H9 (cell line): ENCODE measurements at regions not wholly inside any gene's neighbourhood (a gene's known extent, or its start where the extent isn't known, plus 50 kb on each side); places are given as distances from the start of the nearest gene placed in this dataset.

Experiments
- DNase-seq: peaks from one replicate; pipeline ENCODE4 v3.0.0-alpha.2; 2017
- H2AFZ ChIP-seq: one replicate; pipeline ENCODE4 v1.6.1; 2013; ENCODE audit warnings: mild to moderate bottlenecking, low read length, control low read depth, moderate library complexity
- H2AK5ac ChIP-seq: 2 replicates; pipeline ENCODE4 v1.6.1; 2013; ENCODE audit warnings: low read length, control low read depth, mixed read lengths; ENCODE audit not compliant: insufficient read length
- H2BK120ac ChIP-seq: one replicate; pipeline ENCODE4 v1.6.1; 2013; ENCODE audit warnings: low read depth, mild to moderate bottlenecking, low read length, control low read depth, inconsistent platforms; ENCODE audit not compliant: poor library complexity, severe bottlenecking
- H2BK12ac ChIP-seq: 2 replicates; pipeline ENCODE4 v1.6.1; 2013; ENCODE audit warnings: low read length, control low read depth, mixed read lengths, low read depth; ENCODE audit not compliant: insufficient read length
- H2BK15ac ChIP-seq: 2 replicates; pipeline ENCODE4 v1.6.1; 2013; ENCODE audit warnings: low read depth, low read length, control low read depth
- H2BK20ac ChIP-seq: one replicate; pipeline ENCODE4 v1.6.1; 2013; ENCODE audit warnings: low read depth, mild to moderate bottlenecking, low read length, control low read depth, inconsistent platforms; ENCODE audit not compliant: poor library complexity, severe bottlenecking
- H2BK5ac ChIP-seq: 2 replicates; pipeline ENCODE4 v1.6.1; 2013; ENCODE audit warnings: low read length, control low read depth, mixed read lengths; ENCODE audit not compliant: insufficient read length
- H3K14ac ChIP-seq: 2 replicates; pipeline ENCODE4 v1.6.1; 2013; ENCODE audit warnings: low read length, control low read depth; ENCODE audit not compliant: insufficient read depth
- H3K18ac ChIP-seq: 2 replicates; pipeline ENCODE4 v1.6.1; 2013; ENCODE audit warnings: low read depth, mild to moderate bottlenecking, mixed read lengths, low read length, control low read depth; ENCODE audit not compliant: insufficient read length
- H3K23ac ChIP-seq: 2 replicates; pipeline ENCODE4 v1.6.1; 2013; ENCODE audit warnings: low read length, control low read depth, mixed read lengths, low read depth; ENCODE audit not compliant: insufficient read length
- H3K23me2 ChIP-seq: 2 replicates; pipeline ENCODE4 v1.6.1; 2013; ENCODE audit warnings: low read depth, mild to moderate bottlenecking, mixed read lengths, low read length, control low read depth; ENCODE audit not compliant: insufficient read length, poor library complexity, severe bottlenecking
- H3K27ac ChIP-seq: 2 replicates; pipeline ENCODE4 v1.5.1; 2013; ENCODE audit warnings: low read length, control low read depth, mixed read lengths, low read depth; ENCODE audit not compliant: insufficient read length
- H3K27me3 ChIP-seq: 2 replicates; pipeline ENCODE4 v1.6.1; 2013; ENCODE audit warnings: low read length, control low read depth, inconsistent platforms; ENCODE audit not compliant: insufficient read depth
- H3K4ac ChIP-seq: 2 replicates; pipeline ENCODE4 v1.6.1; 2013; ENCODE audit warnings: low read depth, mild to moderate bottlenecking, control low read depth, inconsistent platforms, low read length, moderate library complexity
- H3K4me1 ChIP-seq: 2 replicates; pipeline ENCODE4 v1.6.1; 2013; ENCODE audit warnings: low read length, control low read depth, inconsistent platforms; ENCODE audit not compliant: insufficient read depth
- H3K4me2 ChIP-seq: 2 replicates; pipeline ENCODE4 v1.6.1; 2013; ENCODE audit warnings: low read length, control low read depth, mixed read lengths; ENCODE audit not compliant: insufficient read length, insufficient read depth
- H3K56ac ChIP-seq: 2 replicates; pipeline ENCODE4 v1.6.1; 2013; ENCODE audit warnings: low read depth, mild to moderate bottlenecking, mixed read lengths, low read length, control low read depth; ENCODE audit not compliant: insufficient read length
- H3K79me1 ChIP-seq: 2 replicates; pipeline ENCODE4 v1.6.1; 2013; ENCODE audit warnings: low read depth, mild to moderate bottlenecking, moderate library complexity, low read length, control low read depth, inconsistent platforms; ENCODE audit not compliant: insufficient read depth, poor library complexity, severe bottlenecking
- H3K79me2 ChIP-seq: 2 replicates; pipeline ENCODE4 v1.6.1; 2013; ENCODE audit warnings: low read length, control low read depth, inconsistent platforms; ENCODE audit not compliant: insufficient read depth
- H3K9ac ChIP-seq: 2 replicates; pipeline ENCODE4 v1.6.1; 2013; ENCODE audit warnings: low read length, control low read depth, mixed read lengths; ENCODE audit not compliant: insufficient read length; ENCODE audit errors: extremely low read depth
- H3K9me3 ChIP-seq: one replicate; pipeline ENCODE4 v1.6.1; 2013; ENCODE audit warnings: low read depth, low read length, inconsistent platforms; ENCODE audit not compliant: control insufficient read depth
- H3T11ph ChIP-seq: one replicate; pipeline ENCODE4 v1.6.1; 2013; ENCODE audit warnings: mild to moderate bottlenecking, low read length, control low read depth, inconsistent platforms
- H4K20me1 ChIP-seq: one replicate; pipeline ENCODE4 v1.6.1; 2013; ENCODE audit not compliant: control insufficient read depth, insufficient read length, insufficient read depth
- H4K5ac ChIP-seq: 2 replicates; pipeline ENCODE4 v1.6.1; 2013; ENCODE audit warnings: low read depth, mild to moderate bottlenecking, mixed read lengths, low read length, control low read depth; ENCODE audit not compliant: insufficient read length
- H4K8ac ChIP-seq: replicated peaks from 2 replicates; pipeline ENCODE4 v1.6.1; 2013; ENCODE audit warnings: low read length, control low read depth, mixed read lengths, low read depth; ENCODE audit not compliant: insufficient read length
- H4K91ac ChIP-seq: 2 replicates; pipeline ENCODE4 v1.6.1; 2013; ENCODE audit warnings: low read depth, mild to moderate bottlenecking, moderate library complexity, mixed read lengths, low read length, control low read depth; ENCODE audit not compliant: insufficient read length
- H3K27ac Mint-ChIP-seq, 3 experiments: 2 replicates in 2 of 3; 3 replicates in 1 of 3; pipeline ENCODE4 v1.8.0; 2020 to 2021; ENCODE audit warnings: mixed read lengths in 3 of 3, mild to moderate bottlenecking in 1 of 3, moderate library complexity in 1 of 3
- H3K27me3 Mint-ChIP-seq: 2 replicates; pipeline ENCODE4 v1.8.0; 2021; ENCODE audit warnings: low read depth, mild to moderate bottlenecking, moderate library complexity, mixed read lengths
- H3K36me3 Mint-ChIP-seq, 3 experiments: 2 replicates in 2 of 3; 3 replicates in 1 of 3; pipeline ENCODE4 v1.8.0; 2020 to 2021; ENCODE audit warnings: low read depth in 3 of 3, mixed read lengths in 3 of 3; ENCODE audit not compliant: insufficient read depth in 1 of 3
- H3K4me1 Mint-ChIP-seq, 2 experiments: 2 replicates each; pipeline ENCODE4 v1.8.0; 2020; ENCODE audit warnings: mixed read lengths in 2 of 2
- H3K4me3 Mint-ChIP-seq, 2 experiments: 2 replicates in 1 of 2; 3 replicates in 1 of 2; pipeline ENCODE4 v1.8.0; 2020 to 2021; ENCODE audit warnings: mild to moderate bottlenecking in 2 of 2, mixed read lengths in 2 of 2, moderate library complexity in 1 of 2
- H3K9me3 Mint-ChIP-seq, 2 experiments: 2 replicates in 1 of 2; 3 replicates in 1 of 2; pipeline ENCODE4 v1.8.0; 2020; ENCODE audit warnings: mild to moderate bottlenecking in 2 of 2, mixed read lengths in 2 of 2, moderate library complexity in 1 of 2
- WGBS: extraction: QIAGEN DNeasy Blood & Tissue Kit; methylation state at CpG from one replicate; pipeline ENCODE4 v1.1.7; 2013; ENCODE audit warnings: missing lambda C conversion rate, low lambda C conversion rate, mixed read lengths; ENCODE audit not compliant: insufficient read length; ENCODE audit errors: extremely low coverage; 5-methylcytosine and 5-hydroxymethylcytosine counted together
- TF ChIP-seq, protein P1 (sequence below): fragments of 200-600 bp; sonication (generic); conservative IDR thresholded peaks from 3 replicates; pipeline ENCODE4 v1.8.0; 2021; ENCODE audit warnings: antibody characterized with exemption, mild to moderate bottlenecking

- no peak overlapping the region for H2AFZ ChIP-seq
- peak overlapping the region in 1 of 3 experiments; percentile 89; a peak in 2 of 7 replicates for H3K27ac Mint-ChIP-seq
- no peaks in the 10 kb centered on the region; a peak in 1 of 5 replicates for H3K9me3 Mint-ChIP-seq
Observed at GRCh38 chr1:11340233-11340632, 67.2 kb downstream of the UBIAD1 start.

More at GRCh38 chr1:11340233-11340632, 67.2 kb downstream of the UBIAD1 start:
- no peaks in the 10 kb centered on the region for H3K9me3 ChIP-seq
- H3K79me1 ChIP-seq, result no peaks in the 10 kb centered on the region
- H3K18ac ChIP-seq, result no peak overlapping the region
- H2BK20ac ChIP-seq, result no peak overlapping the region
- TF ChIP-seq, protein P1, sequence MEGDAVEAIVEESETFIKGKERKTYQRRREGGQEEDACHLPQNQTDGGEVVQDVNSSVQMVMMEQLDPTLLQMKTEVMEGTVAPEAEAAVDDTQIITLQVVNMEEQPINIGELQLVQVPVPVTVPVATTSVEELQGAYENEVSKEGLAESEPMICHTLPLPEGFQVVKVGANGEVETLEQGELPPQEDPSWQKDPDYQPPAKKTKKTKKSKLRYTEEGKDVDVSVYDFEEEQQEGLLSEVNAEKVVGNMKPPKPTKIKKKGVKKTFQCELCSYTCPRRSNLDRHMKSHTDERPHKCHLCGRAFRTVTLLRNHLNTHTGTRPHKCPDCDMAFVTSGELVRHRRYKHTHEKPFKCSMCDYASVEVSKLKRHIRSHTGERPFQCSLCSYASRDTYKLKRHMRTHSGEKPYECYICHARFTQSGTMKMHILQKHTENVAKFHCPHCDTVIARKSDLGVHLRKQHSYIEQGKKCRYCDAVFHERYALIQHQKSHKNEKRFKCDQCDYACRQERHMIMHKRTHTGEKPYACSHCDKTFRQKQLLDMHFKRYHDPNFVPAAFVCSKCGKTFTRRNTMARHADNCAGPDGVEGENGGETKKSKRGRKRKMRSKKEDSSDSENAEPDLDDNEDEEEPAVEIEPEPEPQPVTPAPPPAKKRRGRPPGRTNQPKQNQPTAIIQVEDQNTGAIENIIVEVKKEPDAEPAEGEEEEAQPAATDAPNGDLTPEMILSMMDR, result no peak
- H3T11ph ChIP-seq, result no peak overlapping the region
- H4K20me1 ChIP-seq, result no peaks in the 10 kb centered on the region
- peaks cover 42 to 50% of the 10 kb centered on the region in 2 experiments for H3K4me1 Mint-ChIP-seq
- H3K23me2 ChIP-seq, result no peaks in the 10 kb centered on the region
- no peak for DNase-seq
- H3K4me2 ChIP-seq, result no peak overlapping the region
- no peak overlapping the region for H3K9ac ChIP-seq
- no peak overlapping the region for H4K8ac ChIP-seq
- no peak overlapping the region for H3K56ac ChIP-seq
- no peak overlapping the region for H2BK5ac ChIP-seq
- H4K5ac ChIP-seq, result no peak overlapping the region
- H2BK15ac ChIP-seq, result no peak overlapping the region
- no CpG with 5 or more reads among the region's 4 CpGs for WGBS
- H3K79me2 ChIP-seq, result no peaks in the 10 kb centered on the region
- no peak overlapping the region for H3K23ac ChIP-seq
- H3K4ac ChIP-seq, result no peak overlapping the region
- H3K27ac ChIP-seq, result no peak overlapping the region
- no peak overlapping the region for H4K91ac ChIP-seq
- H3K4me3 Mint-ChIP-seq, result no peak overlapping the region
- H3K36me3 Mint-ChIP-seq, result no peaks in the 10 kb centered on the region
- H2AK5ac ChIP-seq, result no peak overlapping the region
- H3K4me1 ChIP-seq, result peaks cover 10% of the 10 kb centered on the region; the same call in 1 of the 2 replicates
- H2BK12ac ChIP-seq, result no peak overlapping the region
- no peaks in the 10 kb centered on the region for H3K27me3 ChIP-seq
- H3K27me3 Mint-ChIP-seq, result peaks cover 7% of the 10 kb centered on the region
- no peak overlapping the region for H3K14ac ChIP-seq
- H2BK120ac ChIP-seq, result no peak overlapping the region
